ENCODE measurements at regions not wholly inside any gene's neighbourhood (a gene's known extent, or its start where the extent isn't known, plus 50 kb on each side); places are given as distances from the start of the nearest gene placed in this dataset.

DNA sequence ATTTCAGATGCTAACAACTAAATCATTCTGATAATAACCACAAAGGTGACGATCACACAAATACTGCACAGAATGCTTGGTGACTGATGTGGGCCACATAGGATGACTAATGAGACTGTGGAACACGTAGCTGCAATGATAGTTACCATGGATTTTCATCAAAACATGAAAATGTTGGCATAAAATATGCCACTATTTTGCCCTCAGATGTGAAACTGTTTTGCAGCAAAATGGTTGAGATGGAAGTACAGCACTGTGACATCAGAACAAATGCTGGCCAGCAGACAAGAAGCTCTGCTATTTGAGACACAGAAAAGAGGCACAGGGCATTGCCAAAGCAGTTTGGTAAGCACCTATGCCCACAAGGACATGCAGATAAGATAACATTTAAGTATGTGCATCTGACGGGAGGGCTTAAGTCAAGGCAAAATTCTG, 83.8 kb downstream of the NIBAN1 start:
- H3K9me3 ChIP-seq (ENCODE audit: control insufficient read depth, insufficient read depth, low read length), result no peaks in the 10 kb centered on the region
- no peaks in the 10 kb centered on the region for H3K27me3 ChIP-seq (ENCODE audit: control insufficient read depth, low read length)
- H3K4me2 ChIP-seq (ENCODE audit: low read length), result no peak overlapping the region
- H3K4me3 ChIP-seq (ENCODE audit: low read length), result no peak overlapping the region
- no peaks in the 10 kb centered on the region for H3K36me3 ChIP-seq (ENCODE audit: control insufficient read depth, low read length)
- H3K79me2 ChIP-seq (ENCODE audit: control insufficient read depth, low read length), result no peaks in the 10 kb centered on the region
- no peak overlapping the region for H3K27ac ChIP-seq (ENCODE audit: low read depth, low read length)
- H3K9me2 ChIP-seq (replicated peaks; ENCODE audit: control insufficient read depth, low read length), result no peaks in the 10 kb centered on the region
- H3K4me1 ChIP-seq (ENCODE audit: control insufficient read depth, low read length), result no peaks in the 10 kb centered on the region
- H4K20me1 ChIP-seq (ENCODE audit: control insufficient read depth, insufficient read depth, low read depth, low read length), result no peaks in the 10 kb centered on the region
- TF ChIP-seq EZH2phosphoT487 (IDR thresholded peaks at IDR 0.05; ENCODE audit: borderline replicate concordance, low read length) (no peak), CTCF (IDR thresholded peaks at IDR 0.05; ENCODE audit: low read depth, low read length, poor library complexity, severe bottlenecking) (no peak)
- no peaks in the 10 kb centered on the region for H3F3A ChIP-seq (ENCODE audit: control insufficient read depth, insufficient read depth)

- Histone ChIP-seq H3K4me1 (ENCODE audit: control insufficient read depth, low read length) (no peaks in the 10 kb centered on the region), H4K20me1 (ENCODE audit: control insufficient read depth, insufficient read depth, low read depth, low read length) (no peaks in the 10 kb centered on the region), H3K4me2 (ENCODE audit: low read length) (no peak overlapping the region)
Measured at GRCh38 chr1:184889902-184890301, 84.4 kb downstream of the NIBAN1 start.

GRCh38 chr1:184889166-184889565, 85.1 kb downstream of the NIBAN1 start:
- Histone ChIP-seq H4K20me1 (ENCODE audit: control insufficient read depth, insufficient read depth, low read depth, low read length) (no peaks in the 10 kb centered on the region), H3K36me3 (ENCODE audit: control insufficient read depth, low read length) (no peaks in the 10 kb centered on the region), H3K4me2 (ENCODE audit: low read length) (no peak overlapping the region), H3K27ac (ENCODE audit: low read depth, low read length) (no peak overlapping the region), H3K9me2 (replicated peaks; ENCODE audit: control insufficient read depth, low read length) (no peaks in the 10 kb centered on the region), H3F3A (ENCODE audit: control insufficient read depth, insufficient read depth) (no peaks in the 10 kb centered on the region), H3K4me3 (ENCODE audit: low read length) (no peak overlapping the region), H3K79me2 (ENCODE audit: control insufficient read depth, low read length) (no peaks in the 10 kb centered on the region), H3K4me1 (ENCODE audit: control insufficient read depth, low read length) (no peaks in the 10 kb centered on the region), H3K27me3 (ENCODE audit: control insufficient read depth, low read length) (no peaks in the 10 kb centered on the region), H3K9me3 (ENCODE audit: control insufficient read depth, insufficient read depth, low read length) (no peaks in the 10 kb centered on the region)
- TF ChIP-seq EZH2phosphoT487 (IDR thresholded peaks at IDR 0.05; ENCODE audit: borderline replicate concordance, low read length), result no peak
- no peak for TF ChIP-seq CTCF (IDR thresholded peaks at IDR 0.05; ENCODE audit: low read depth, low read length, poor library complexity, severe bottlenecking)

More at GRCh38 chr1:184889902-184890301, 84.4 kb downstream of the NIBAN1 start:
- no peaks in the 10 kb centered on the region for H3K9me2 ChIP-seq (replicated peaks; ENCODE audit: control insufficient read depth, low read length)
- H3K27me3 ChIP-seq (ENCODE audit: control insufficient read depth, low read length), result no peaks in the 10 kb centered on the region
- H3F3A ChIP-seq (ENCODE audit: control insufficient read depth, insufficient read depth), result no peaks in the 10 kb centered on the region
- TF ChIP-seq CTCF (IDR thresholded peaks at IDR 0.05; ENCODE audit: low read depth, low read length, poor library complexity, severe bottlenecking) (no peak), EZH2phosphoT487 (IDR thresholded peaks at IDR 0.05; ENCODE audit: borderline replicate concordance, low read length) (no peak)
- no peak overlapping the region for H3K4me3 ChIP-seq (ENCODE audit: low read length)
- H3K36me3 ChIP-seq (ENCODE audit: control insufficient read depth, low read length), result no peaks in the 10 kb centered on the region
- H3K9me3 ChIP-seq (ENCODE audit: control insufficient read depth, insufficient read depth, low read length), result no peaks in the 10 kb centered on the region
- H3K79me2 ChIP-seq (ENCODE audit: control insufficient read depth, low read length), result no peaks in the 10 kb centered on the region
- H3K27ac ChIP-seq (ENCODE audit: low read depth, low read length), result no peak overlapping the region

Measured in DOHH2 (cell line).